SK-N-SH (cell line): ENCODE measurements at regions not wholly inside any gene's neighbourhood (a gene's known extent, or its start where the extent isn't known, plus 50 kb on each side); places are given as distances from the start of the nearest gene placed in this dataset.

Experiments
- ELF1 ChIP-seq: IDR thresholded peaks from 2 replicates; pipeline ENCODE4 v1.4.0; 2012
- EP300 ChIP-seq, 2 experiments: IDR thresholded peaks; 2 replicates each; pipeline versions ENCODE4 v1.4.0 to v1.6.1; 2012; ENCODE audit warnings: borderline replicate concordance in 1 of 2, low read depth in 1 of 2, low read length in 1 of 2
- PBX3 ChIP-seq: IDR thresholded peaks from 2 replicates; pipeline ENCODE4; 2012
- RAD21 ChIP-seq: IDR thresholded peaks from 2 replicates; pipeline ENCODE4 v1.6.1; 2012; ENCODE audit warnings: mild to moderate bottlenecking, low read length
- REST ChIP-seq: IDR thresholded peaks from 2 replicates; pipeline ENCODE4 v1.6.1; 2012; ENCODE audit warnings: mild to moderate bottlenecking, low read depth, low read length, moderate library complexity
- SMC3 ChIP-seq: IDR thresholded peaks from 2 replicates; pipeline ENCODE4 v1.6.1; 2012; ENCODE audit warnings: low read depth, low read length, improper control_type of control experiment
- TAF1 ChIP-seq: IDR thresholded peaks from 2 replicates; pipeline ENCODE4 v1.6.1; 2012; ENCODE audit warnings: low read depth, mild to moderate bottlenecking, low read length, moderate library complexity, borderline replicate concordance
- TCF12 ChIP-seq: IDR thresholded peaks from 2 replicates; pipeline ENCODE4 v1.4.0; 2012
- YY1 ChIP-seq: IDR thresholded peaks from 2 replicates; pipeline ENCODE4 v1.4.0; 2012; ENCODE audit warnings: low read depth, mild to moderate bottlenecking
- TF ChIP-seq, protein P1 (sequence below): fragments of 200-600 bp; sonication (generic); IDR thresholded peaks from 2 replicates; pipeline ENCODE4 v1.6.1; 2017; ENCODE audit warnings: antibody characterized with exemption, mild to moderate bottlenecking, moderate library complexity
- TF ChIP-seq, protein P2 (sequence below): fragments of 150-350 bp; IDR thresholded peaks from 2 replicates; pipeline ENCODE4 v1.6.1; 2017; ENCODE audit warnings: antibody characterized with exemption, low read length, low read depth, borderline replicate concordance

DNA sequence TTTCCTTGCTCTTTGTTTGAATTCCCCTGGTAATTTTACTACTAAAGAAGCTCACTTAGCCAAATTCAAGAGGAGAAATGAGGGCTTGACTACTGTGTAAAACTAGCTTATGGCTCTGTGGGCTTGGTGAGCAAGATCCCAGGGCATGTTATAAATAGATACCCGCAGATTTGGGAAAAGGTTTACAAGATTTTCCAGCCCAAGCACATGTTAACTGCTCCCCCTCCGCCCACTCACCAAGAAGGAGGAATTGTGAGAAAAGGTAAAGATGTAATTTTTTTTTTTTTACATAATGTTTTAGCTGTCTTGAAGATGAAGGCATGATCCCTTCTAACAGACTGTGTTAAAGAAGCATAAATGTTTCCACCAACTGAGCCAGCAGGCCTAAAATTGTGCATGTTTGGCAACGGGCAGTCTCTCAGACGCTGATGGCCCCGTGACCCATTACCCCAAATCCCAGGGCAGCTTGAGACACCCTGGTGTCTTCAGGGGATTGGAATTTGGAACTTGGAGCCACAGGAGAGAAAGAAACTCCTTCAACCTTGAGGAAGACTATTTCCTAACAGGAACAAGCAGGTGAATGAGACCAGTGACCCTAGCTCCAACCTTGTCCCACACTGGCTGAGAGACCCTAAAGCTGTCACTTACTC, 429.8 kb upstream of the CELF2 start:
- no peak for TF ChIP-seq RAD21
- TF ChIP-seq ELF1 = no peak
- TF ChIP-seq, protein P1, sequence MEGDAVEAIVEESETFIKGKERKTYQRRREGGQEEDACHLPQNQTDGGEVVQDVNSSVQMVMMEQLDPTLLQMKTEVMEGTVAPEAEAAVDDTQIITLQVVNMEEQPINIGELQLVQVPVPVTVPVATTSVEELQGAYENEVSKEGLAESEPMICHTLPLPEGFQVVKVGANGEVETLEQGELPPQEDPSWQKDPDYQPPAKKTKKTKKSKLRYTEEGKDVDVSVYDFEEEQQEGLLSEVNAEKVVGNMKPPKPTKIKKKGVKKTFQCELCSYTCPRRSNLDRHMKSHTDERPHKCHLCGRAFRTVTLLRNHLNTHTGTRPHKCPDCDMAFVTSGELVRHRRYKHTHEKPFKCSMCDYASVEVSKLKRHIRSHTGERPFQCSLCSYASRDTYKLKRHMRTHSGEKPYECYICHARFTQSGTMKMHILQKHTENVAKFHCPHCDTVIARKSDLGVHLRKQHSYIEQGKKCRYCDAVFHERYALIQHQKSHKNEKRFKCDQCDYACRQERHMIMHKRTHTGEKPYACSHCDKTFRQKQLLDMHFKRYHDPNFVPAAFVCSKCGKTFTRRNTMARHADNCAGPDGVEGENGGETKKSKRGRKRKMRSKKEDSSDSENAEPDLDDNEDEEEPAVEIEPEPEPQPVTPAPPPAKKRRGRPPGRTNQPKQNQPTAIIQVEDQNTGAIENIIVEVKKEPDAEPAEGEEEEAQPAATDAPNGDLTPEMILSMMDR = no peak
- no peak for TF ChIP-seq TCF12
- TF ChIP-seq PBX3 = no peak
- TF ChIP-seq, protein P2, sequence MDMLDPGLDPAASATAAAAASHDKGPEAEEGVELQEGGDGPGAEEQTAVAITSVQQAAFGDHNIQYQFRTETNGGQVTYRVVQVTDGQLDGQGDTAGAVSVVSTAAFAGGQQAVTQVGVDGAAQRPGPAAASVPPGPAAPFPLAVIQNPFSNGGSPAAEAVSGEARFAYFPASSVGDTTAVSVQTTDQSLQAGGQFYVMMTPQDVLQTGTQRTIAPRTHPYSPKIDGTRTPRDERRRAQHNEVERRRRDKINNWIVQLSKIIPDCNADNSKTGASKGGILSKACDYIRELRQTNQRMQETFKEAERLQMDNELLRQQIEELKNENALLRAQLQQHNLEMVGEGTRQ = no peak
- no peak for TF ChIP-seq EP300 (IDR thresholded peaks at IDR 0.05; ENCODE audit: borderline replicate concordance in 1 of 2, low read depth in 1 of 2, low read length in 1 of 2)
- TF ChIP-seq SMC3 = no peak
- TF ChIP-seq TAF1 = no peak
- TF ChIP-seq YY1 = no peak
- TF ChIP-seq REST = no peak
